VCaP (cell line): ENCODE measurements at regions not wholly inside any gene's neighbourhood (a gene's known extent, or its start where the extent isn't known, plus 50 kb on each side); places are given as distances from the start of the nearest gene placed in this dataset.

Experiments used
- H3K27ac ChIP-seq: fragments of 450-650 bp; 2 replicates; pipeline ENCODE4 v1.5.1; 2017
- CTCF ChIP-seq: fragments of 450-650 bp; conservative IDR thresholded peaks from 2 replicates; pipeline ENCODE4 v1.5.1; 2017; ENCODE audit warnings: mild to moderate bottlenecking, moderate library complexity

DNA sequence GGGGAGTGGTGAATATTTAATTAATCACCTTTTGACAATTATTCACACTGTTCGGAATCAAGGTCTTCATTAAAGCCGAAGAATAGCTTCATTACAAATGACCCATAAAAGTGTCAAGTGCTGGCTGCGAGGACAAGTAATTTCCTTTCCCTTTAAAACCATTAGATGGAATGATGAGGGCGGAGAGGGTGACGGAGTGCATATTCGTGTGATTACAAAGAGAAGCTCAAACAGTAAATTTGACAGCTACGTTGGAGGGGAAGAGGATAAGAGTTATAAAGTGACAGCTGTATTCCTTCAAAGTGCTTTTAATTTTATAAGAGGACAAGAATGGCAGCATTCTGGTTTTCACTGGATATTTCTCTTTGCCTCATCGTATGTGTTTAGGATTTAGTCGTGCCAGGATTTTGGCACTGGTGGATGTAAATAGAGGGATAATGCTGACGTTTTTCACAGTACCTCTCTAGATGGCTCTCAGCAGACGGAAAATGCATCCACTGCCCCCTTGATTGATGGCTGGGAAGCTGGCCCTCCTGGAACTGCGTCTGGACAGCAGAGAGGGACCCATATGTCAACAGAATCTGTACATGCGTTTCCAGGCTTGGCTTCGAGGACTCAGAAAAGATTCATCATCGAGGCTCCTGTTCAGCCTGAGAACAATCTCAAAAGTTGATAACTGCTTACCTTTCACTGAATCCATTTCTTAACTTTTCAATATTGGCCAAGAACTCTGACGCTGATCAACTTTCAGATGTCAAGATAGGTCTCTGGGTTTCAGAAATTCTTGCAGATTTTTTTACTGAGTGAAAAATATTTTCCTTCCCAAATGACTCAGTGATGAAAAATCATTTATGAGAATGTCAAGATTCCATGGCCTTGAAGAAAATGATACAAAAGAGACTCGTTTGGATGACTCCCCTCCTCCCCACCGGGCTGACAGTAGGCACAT lies 50.4 kb upstream of the IRX2 start:
- no peak for TF ChIP-seq CTCF
- no peak overlapping the region for H3K27ac ChIP-seq
